ENCODE measurements at regions not wholly inside any gene's neighbourhood (a gene's known extent, or its start where the extent isn't known, plus 50 kb on each side); places are given as distances from the start of the nearest gene placed in this dataset.

- Histone ChIP-seq H3K4me1 (ENCODE audit: control insufficient read depth in 1 of 2, insufficient read depth in 1 of 2, low read depth in 1 of 2, low read length in 1 of 2) (no peaks in the 10 kb centered on the region), H3K36me3 (no peaks in the 10 kb centered on the region), H3K27ac (no peak overlapping the region), H3K27me3 (no peaks in the 10 kb centered on the region), H3K4me3 (ENCODE audit: low read depth in 1 of 2, low read length in 1 of 2) (no peak overlapping the region), H3K9me3 (no peaks in the 10 kb centered on the region)
- TF ChIP-seq CTCF (IDR thresholded peaks at IDR 0.05), result no peak
Measured at GRCh38 chr1:238187575-238187949, 296.8 kb upstream of the ZP4 start.

DNA sequence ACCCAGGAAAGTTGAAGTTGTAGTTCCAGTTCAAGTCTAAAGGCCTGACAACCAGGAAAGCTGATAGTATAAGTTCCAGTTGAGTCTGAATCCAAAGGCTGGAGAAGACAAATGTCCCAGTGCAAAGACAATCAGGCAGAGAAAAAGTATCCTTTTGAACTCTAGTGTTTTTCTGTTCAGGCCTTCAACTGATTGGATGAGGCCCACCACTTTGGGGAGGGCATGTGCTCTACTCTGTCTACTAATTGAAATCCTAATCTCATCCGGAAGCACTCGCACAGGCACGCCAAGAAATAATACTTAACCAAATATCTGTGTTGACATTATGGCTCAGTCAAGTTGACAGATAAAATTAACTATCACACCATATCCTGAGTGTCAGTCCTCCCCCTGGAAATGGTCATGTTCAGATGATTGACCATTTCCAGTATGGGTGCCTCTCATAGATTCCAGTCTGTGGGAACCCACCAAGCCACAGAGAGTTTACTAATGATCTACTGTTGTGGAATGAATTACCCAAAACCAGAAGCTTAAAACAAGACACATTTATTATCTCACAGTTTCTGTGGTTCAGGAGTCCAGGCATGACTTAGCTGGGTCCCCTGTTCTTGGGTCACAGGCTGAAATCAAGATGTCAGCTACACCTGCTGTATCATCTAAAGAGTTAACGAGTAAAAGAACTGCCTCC, 296.3 kb upstream of the ZP4 start:
- Histone ChIP-seq H3K27ac (no peak overlapping the region), H3K9me3 (no peaks in the 10 kb centered on the region), H3K27me3 (no peaks in the 10 kb centered on the region), H3K36me3 (no peaks in the 10 kb centered on the region), H3K4me3 (ENCODE audit: low read depth in 1 of 2, low read length in 1 of 2) (no peak overlapping the region), H3K4me1 (ENCODE audit: control insufficient read depth in 1 of 2, insufficient read depth in 1 of 2, low read depth in 1 of 2, low read length in 1 of 2) (no peaks in the 10 kb centered on the region)
- no peak for TF ChIP-seq CTCF (IDR thresholded peaks at IDR 0.05)

- H3K9me3 ChIP-seq, result no peaks in the 10 kb centered on the region
- no peak overlapping the region for H3K27ac ChIP-seq
- no peaks in the 10 kb centered on the region for H3K27me3 ChIP-seq
- H3K4me1 ChIP-seq (ENCODE audit: control insufficient read depth in 1 of 2, insufficient read depth in 1 of 2, low read depth in 1 of 2, low read length in 1 of 2), result no peaks in the 10 kb centered on the region
- H3K36me3 ChIP-seq, result no peaks in the 10 kb centered on the region
- no peak for TF ChIP-seq CTCF (IDR thresholded peaks at IDR 0.05)
- no peak overlapping the region for H3K4me3 ChIP-seq (ENCODE audit: low read depth in 1 of 2, low read length in 1 of 2)
Measured at GRCh38 chr1:238177960-238178645, 287.4 kb upstream of the ZP4 start.

GRCh38 chr1:238177351-238177750, 286.6 kb upstream of the ZP4 start:
- Histone ChIP-seq H3K9me3 (no peaks in the 10 kb centered on the region), H3K27me3 (no peaks in the 10 kb centered on the region), H3K27ac (no peak overlapping the region), H3K4me1 (ENCODE audit: control insufficient read depth in 1 of 2, insufficient read depth in 1 of 2, low read depth in 1 of 2, low read length in 1 of 2) (no peaks in the 10 kb centered on the region), H3K36me3 (no peaks in the 10 kb centered on the region), H3K4me3 (ENCODE audit: low read depth in 1 of 2, low read length in 1 of 2) (no peak overlapping the region)
- TF ChIP-seq CTCF (IDR thresholded peaks at IDR 0.05), result no peak

DNA sequence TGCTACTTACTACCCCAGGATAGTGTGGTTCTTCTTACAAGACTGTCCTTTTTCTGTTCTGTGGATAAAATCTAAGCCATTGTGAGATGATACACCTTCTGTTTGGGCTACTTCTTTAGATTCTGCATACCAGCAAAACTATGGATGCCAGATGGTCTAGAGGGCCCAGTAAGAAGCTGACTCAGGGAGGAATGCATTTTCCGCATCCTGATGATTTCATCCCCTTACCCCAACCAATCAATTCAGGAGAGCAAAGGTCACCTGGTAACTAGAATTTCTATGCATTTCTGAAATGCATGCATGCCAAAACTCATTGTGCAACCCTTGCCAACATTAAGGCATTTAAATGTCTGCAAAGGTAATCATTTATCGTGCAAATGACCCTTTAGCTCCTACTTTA, 285.7 kb upstream of the ZP4 start:
- Histone ChIP-seq H3K4me3 (ENCODE audit: low read depth in 1 of 2, low read length in 1 of 2) (no peak overlapping the region), H3K36me3 (no peaks in the 10 kb centered on the region)
- no peak for TF ChIP-seq CTCF (IDR thresholded peaks at IDR 0.05)

More for the DNA sequence above, 285.7 kb upstream of the ZP4 start:
- H3K27ac ChIP-seq, result no peak overlapping the region
- H3K27me3 ChIP-seq, result no peaks in the 10 kb centered on the region
- no peaks in the 10 kb centered on the region for H3K9me3 ChIP-seq
- H3K4me1 ChIP-seq (ENCODE audit: control insufficient read depth in 1 of 2, insufficient read depth in 1 of 2, low read depth in 1 of 2, low read length in 1 of 2), result no peaks in the 10 kb centered on the region

Data from neutrophil (primary cell).